IMR-90 (cell line): ENCODE measurements at regions not wholly inside any gene's neighbourhood (a gene's known extent, or its start where the extent isn't known, plus 50 kb on each side); places are given as distances from the start of the nearest gene placed in this dataset.

Experiments
- ATAC-seq: fragments of 200-7000 bp; cut with Tn5 transposase; 2 replicates; pipeline ENCODE4 v1.9.1; 2020; ENCODE audit warnings: low read depth, mild to moderate bottlenecking, moderate library complexity
- BruUV-seq: library from RNA; stranded (reverse); fragments of 400-500 nt; replicated peaks from 2 replicates; lab custom pipeline; 2021; lab: Mats Ljungman, UMichigan
- CTCF ChIA-PET: fragments of 300-600 bp; formaldehyde crosslinking; extraction: SDS; loops from one replicate; lab custom pipeline; 2021; ENCODE audit warnings: antibody characterized with exemption; lab: Yijun Ruan, JAX
- POLR2A ChIA-PET: fragments of 300-600 bp; sonication (Branson Sonifier 250); formaldehyde crosslinking; loops from one replicate; lab custom pipeline; 2022; ENCODE audit warnings: antibody characterized with exemption; ENCODE audit not compliant: unreplicated experiment; lab: Charles Lee
- DNase-seq: peaks from one replicate; pipeline ENCODE4 v3.0.0; 2013
- H2AFZ ChIP-seq: replicated peaks from 2 replicates; pipeline ENCODE3; 2013; ENCODE audit warnings: low read length, mild to moderate bottlenecking; ENCODE audit not compliant: poor library complexity
- H2AK5ac ChIP-seq: 2 replicates; pipeline ENCODE4 v1.6.1; 2013; ENCODE audit warnings: low read depth, low read length, inconsistent platforms
- H2AK9ac ChIP-seq: replicated peaks from 2 replicates; pipeline ENCODE3; 2013; ENCODE audit warnings: mild to moderate bottlenecking, low read depth, low read length, moderate library complexity; ENCODE audit not compliant: poor library complexity
- H2BK120ac ChIP-seq: 2 replicates; pipeline ENCODE4 v1.6.1; 2013; ENCODE audit warnings: low read depth, low read length, inconsistent platforms
- H2BK15ac ChIP-seq: 3 replicates; pipeline ENCODE4 v1.6.1; 2013; ENCODE audit warnings: low read depth, low read length, inconsistent platforms
- H2BK20ac ChIP-seq: 2 replicates; pipeline ENCODE4 v1.6.1; 2013; ENCODE audit warnings: low read depth, mild to moderate bottlenecking, inconsistent platforms, low read length, moderate library complexity
- H2BK5ac ChIP-seq: 2 replicates; pipeline ENCODE4 v1.6.1; 2013; ENCODE audit warnings: mild to moderate bottlenecking, low read depth, low read length, inconsistent platforms; ENCODE audit not compliant: poor library complexity, severe bottlenecking
- H3K14ac ChIP-seq: replicated peaks from 2 replicates; pipeline ENCODE4 v1.6.1; 2013; ENCODE audit warnings: low read depth, low read length, inconsistent platforms
- H3K18ac ChIP-seq: 2 replicates; pipeline ENCODE4 v1.6.1; 2013; ENCODE audit warnings: low read depth, low read length, control low read depth
- H3K23ac ChIP-seq: 2 replicates; pipeline ENCODE4 v1.6.1; 2013; ENCODE audit warnings: low read depth, low read length, inconsistent platforms
- H3K27ac ChIP-seq: 2 replicates; pipeline ENCODE4 v1.5.1; 2013; ENCODE audit warnings: mild to moderate bottlenecking, control low read depth, low read length; ENCODE audit not compliant: insufficient read depth
- H3K27me3 ChIP-seq: 2 replicates; pipeline ENCODE4 v1.6.1; 2013; ENCODE audit warnings: low read length; ENCODE audit not compliant: control insufficient read depth, insufficient read depth
- H3K36me3 ChIP-seq: 2 replicates; pipeline ENCODE4 v1.6.1; 2013; ENCODE audit warnings: low read length, mixed read lengths; ENCODE audit not compliant: control insufficient read depth, insufficient read depth
- H3K4ac ChIP-seq: 2 replicates; pipeline ENCODE4 v1.6.1; 2013; ENCODE audit warnings: low read depth, low read length, inconsistent platforms
- H3K4me1 ChIP-seq: 2 replicates; pipeline ENCODE4 v1.6.1; 2013; ENCODE audit warnings: low read length, mixed read lengths; ENCODE audit not compliant: control insufficient read depth, insufficient read depth
- H3K4me2 ChIP-seq: 2 replicates; pipeline ENCODE4 v1.6.1; 2013; ENCODE audit warnings: low read depth, mild to moderate bottlenecking, control low read depth, low read length, moderate library complexity
- H3K4me3 ChIP-seq: 2 replicates; pipeline ENCODE4 v1.5.1; 2013; ENCODE audit warnings: low read depth, mild to moderate bottlenecking, control low read depth, low read length, moderate library complexity; ENCODE audit not compliant: insufficient read depth
- H3K56ac ChIP-seq: 2 replicates; pipeline ENCODE4 v1.6.1; 2013; ENCODE audit warnings: low read length, inconsistent platforms; ENCODE audit not compliant: insufficient read depth; ENCODE audit errors: extremely low read depth
- H3K79me1 ChIP-seq, 2 experiments: 2 replicates each; pipeline ENCODE4 v1.6.1; 2013; ENCODE audit warnings: low read length in 2 of 2, inconsistent platforms in 1 of 2, low read depth in 1 of 2
- H3K9ac ChIP-seq: 2 replicates; pipeline ENCODE4 v1.6.1; 2013; ENCODE audit warnings: low read depth, low read length, control low read depth
- H3K9me1 ChIP-seq: 2 replicates; pipeline ENCODE4 v1.6.1; 2013; ENCODE audit warnings: low read length, inconsistent platforms; ENCODE audit not compliant: insufficient read depth
- H3K9me3 ChIP-seq: 2 replicates; pipeline ENCODE4 v1.6.1; 2013; ENCODE audit warnings: low read length; ENCODE audit not compliant: control insufficient read depth, insufficient read depth
- H4K20me1 ChIP-seq: 2 replicates; pipeline ENCODE4 v1.6.1; 2013; ENCODE audit warnings: low read length, inconsistent platforms; ENCODE audit not compliant: insufficient read depth
- H4K5ac ChIP-seq: 2 replicates; pipeline ENCODE4 v1.6.1; 2013; ENCODE audit warnings: mild to moderate bottlenecking, low read depth, low read length, control low read depth
- H4K8ac ChIP-seq, 2 experiments: 2 replicates each; pipeline ENCODE4 v1.6.1; 2013; ENCODE audit warnings: low read depth in 2 of 2, low read length in 2 of 2, control low read depth in 1 of 2, inconsistent platforms in 1 of 2
- H4K91ac ChIP-seq: 2 replicates; pipeline ENCODE4 v1.6.1; 2013; ENCODE audit warnings: low read depth, low read length, inconsistent platforms; ENCODE audit not compliant: insufficient read depth
- BHLHE40 ChIP-seq: fragments of 150-350 bp; IDR thresholded peaks from 2 replicates; pipeline ENCODE4 v1.6.1; 2016; ENCODE audit warnings: mild to moderate bottlenecking, low read depth, low read length
- CEBPB ChIP-seq: IDR thresholded peaks from 2 replicates; pipeline ENCODE4 v1.6.1; 2012; ENCODE audit warnings: low read depth, low read length, improper control_type of control experiment
- CHD1 ChIP-seq: IDR thresholded peaks from 2 replicates; pipeline ENCODE4 v1.6.1; 2012; ENCODE audit warnings: low read depth, low read length, improper control_type of control experiment
- FOS ChIP-seq: fragments of 150-350 bp; IDR thresholded peaks from 2 replicates; pipeline ENCODE4 v1.6.1; 2016; ENCODE audit warnings: low read depth, low read length
- MAFK ChIP-seq: IDR thresholded peaks from 2 replicates; pipeline ENCODE4 v1.6.1; 2012; ENCODE audit warnings: low read depth, low read length, improper control_type of control experiment
- MAZ ChIP-seq: IDR thresholded peaks from 2 replicates; pipeline ENCODE4 v1.6.1; 2012; ENCODE audit warnings: low read depth, mild to moderate bottlenecking, low read length, improper control_type of control experiment, moderate library complexity, borderline replicate concordance
- MXI1 ChIP-seq: IDR thresholded peaks from 2 replicates; pipeline ENCODE4 v1.6.1; 2012; ENCODE audit warnings: low read depth, mild to moderate bottlenecking, low read length, moderate library complexity, borderline replicate concordance
- NFE2L2 ChIP-seq: fragments of 150-350 bp; IDR thresholded peaks from 2 replicates; pipeline ENCODE4 v1.6.1; 2016; ENCODE audit warnings: low read depth, mild to moderate bottlenecking, low read length
- POLR2A ChIP-seq: IDR thresholded peaks from 2 replicates; pipeline ENCODE4 v1.6.1; 2012; ENCODE audit warnings: mild to moderate bottlenecking, low read depth, low read length
- RAD21 ChIP-seq: IDR thresholded peaks from 2 replicates; pipeline ENCODE4 v1.6.1; 2012; ENCODE audit warnings: low read length, improper control_type of control experiment
- RCOR1 ChIP-seq: IDR thresholded peaks from 2 replicates; pipeline ENCODE4 v1.6.1; 2012; ENCODE audit warnings: mild to moderate bottlenecking, low read length, improper control_type of control experiment; ENCODE audit not compliant: insufficient replicate concordance
- WGBS, 2 experiments: methylation state at CpG; one replicate each; pipeline versions ENCODE4 v1.1.5 to v1.1.7; 2013; ENCODE audit warnings: missing lambda C conversion rate in 2 of 2; ENCODE audit not compliant: insufficient read length in 1 of 2; ENCODE audit errors: extremely low coverage in 2 of 2; 5-methylcytosine and 5-hydroxymethylcytosine counted together
- dilution Hi-C: fragments of 300-500 bp; cut with HindIII; formaldehyde crosslinking; loops from one replicate; pipeline ENCODE4 v1.14.3; 2018; ENCODE audit warnings: low sequenced_read_pairs; ENCODE audit not compliant: unreplicated experiment
- in situ Hi-C: fragments of 300-500 bp; cut with MboI; formaldehyde crosslinking; loops from 3 replicates; pipeline ENCODE4 v1.14.3; 2019; ENCODE audit warnings: low sequenced_read_pairs, inconsistent platforms, mixed read lengths
- intact Hi-C: fragments of 100-400 bp; cut with micrococcal nuclease; formaldehyde crosslinking; loops from 2 replicates; pipeline ENCODE4 v1.10.0; 2022
- TF ChIP-seq, protein P1 (sequence below): fragments of 150-350 bp; IDR thresholded peaks from 2 replicates; pipeline ENCODE4 v1.6.1; 2016; ENCODE audit warnings: low read depth, mild to moderate bottlenecking, low read length, moderate library complexity, borderline replicate concordance
- TF ChIP-seq, protein P2 (sequence below): conservative IDR thresholded peaks from 2 replicates; pipeline ENCODE4 v1.5.1; 2012; ENCODE audit warnings: mild to moderate bottlenecking, low read depth, low read length, improper control_type of control experiment
- TF ChIP-seq, protein P3 (sequence below): fragments of 150-350 bp; IDR thresholded peaks from 2 replicates; pipeline ENCODE4 v1.6.1; 2017; ENCODE audit warnings: mild to moderate bottlenecking, antibody characterized with exemption, low read length, low read depth

DNA sequence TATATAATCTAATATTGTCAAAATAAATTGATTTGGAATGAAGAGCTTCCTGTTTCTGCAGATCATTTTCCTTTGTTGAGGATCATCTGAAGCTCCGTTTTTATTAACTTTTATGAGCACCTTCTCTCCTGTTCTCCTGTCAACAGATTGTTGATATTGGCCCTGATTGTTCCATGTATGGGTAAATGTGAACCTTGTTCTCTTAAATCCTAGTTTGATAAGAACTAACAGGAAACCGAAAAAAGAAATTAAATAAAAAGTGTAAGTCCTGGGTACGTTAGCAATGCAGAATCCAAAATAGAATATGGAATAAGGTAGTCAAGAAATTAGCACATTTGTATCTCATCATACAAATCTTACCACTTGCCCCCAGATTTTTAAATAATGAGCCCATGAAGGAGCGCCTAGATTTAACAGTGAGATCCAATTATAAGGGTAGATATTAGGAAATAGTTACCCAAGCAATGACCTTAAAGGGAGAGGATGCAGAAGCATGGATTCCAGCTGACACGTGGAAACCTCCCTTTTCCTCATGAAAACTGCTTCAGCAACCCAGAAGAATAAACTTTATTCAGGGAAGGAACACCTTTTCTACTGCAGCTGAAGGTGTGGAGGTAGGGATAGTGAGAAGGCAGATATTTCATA, 80.8 kb upstream of the PIK3R1 start:
- Histone ChIP-seq H3K18ac (no peak overlapping the region), H3K56ac (no peak overlapping the region), H3K27me3 (no peaks in the 10 kb centered on the region), H3K14ac (no peak overlapping the region), H3K9me3 (no peaks in the 10 kb centered on the region), H3K9me1 (peaks cover 3% of the 10 kb centered on the region), H3K4me3 (no peak overlapping the region), H4K20me1 (no peaks in the 10 kb centered on the region), H3K36me3 (no peaks in the 10 kb centered on the region), H3K4me2 (no peak overlapping the region), H3K79me1 (no peaks in the 10 kb centered on the region), H4K8ac (no peak overlapping the region), H2BK5ac (no peak overlapping the region), H2AFZ (no peak overlapping the region), H3K4ac (no peak overlapping the region), H3K9ac (no peak overlapping the region), H4K91ac (no peak overlapping the region), H2AK9ac (no peak overlapping the region), H3K4me1 (peaks cover 7% of the 10 kb centered on the region; the same call in 1 of the 2 replicates), H4K5ac (no peak overlapping the region), H2BK15ac (no peak overlapping the region), H3K27ac (no peak overlapping the region), H2BK120ac (no peak overlapping the region), H2AK5ac (no peak overlapping the region), H2BK20ac (no peak overlapping the region), H3K23ac (no peak overlapping the region)
- in situ Hi-C loops, result no loop called here
- BruUV-seq, result no TSS peak
- ATAC-seq (no peak), DNase-seq (no peak)
- intact Hi-C loops, result no loop called here
- dilution Hi-C loops, result no loop called here
- ChIA-PET POLR2A (no interaction called here), CTCF (no interaction called here)
- no CpG with 5 or more reads among the region's 5 CpGs for WGBS, 2 experiments
- TF ChIP-seq MAFK (no peak), CHD1 (no peak), FOS (no peak), CEBPB (no peak), RAD21 (no peak), RCOR1 (no peak), POLR2A (no peak), BHLHE40 (no peak), MXI1 (no peak), NFE2L2 (no peak), MAZ (no peak)
- TF ChIP-seq, protein P1, sequence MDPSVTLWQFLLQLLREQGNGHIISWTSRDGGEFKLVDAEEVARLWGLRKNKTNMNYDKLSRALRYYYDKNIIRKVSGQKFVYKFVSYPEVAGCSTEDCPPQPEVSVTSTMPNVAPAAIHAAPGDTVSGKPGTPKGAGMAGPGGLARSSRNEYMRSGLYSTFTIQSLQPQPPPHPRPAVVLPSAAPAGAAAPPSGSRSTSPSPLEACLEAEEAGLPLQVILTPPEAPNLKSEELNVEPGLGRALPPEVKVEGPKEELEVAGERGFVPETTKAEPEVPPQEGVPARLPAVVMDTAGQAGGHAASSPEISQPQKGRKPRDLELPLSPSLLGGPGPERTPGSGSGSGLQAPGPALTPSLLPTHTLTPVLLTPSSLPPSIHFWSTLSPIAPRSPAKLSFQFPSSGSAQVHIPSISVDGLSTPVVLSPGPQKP, result no peak
- TF ChIP-seq, protein P2, sequence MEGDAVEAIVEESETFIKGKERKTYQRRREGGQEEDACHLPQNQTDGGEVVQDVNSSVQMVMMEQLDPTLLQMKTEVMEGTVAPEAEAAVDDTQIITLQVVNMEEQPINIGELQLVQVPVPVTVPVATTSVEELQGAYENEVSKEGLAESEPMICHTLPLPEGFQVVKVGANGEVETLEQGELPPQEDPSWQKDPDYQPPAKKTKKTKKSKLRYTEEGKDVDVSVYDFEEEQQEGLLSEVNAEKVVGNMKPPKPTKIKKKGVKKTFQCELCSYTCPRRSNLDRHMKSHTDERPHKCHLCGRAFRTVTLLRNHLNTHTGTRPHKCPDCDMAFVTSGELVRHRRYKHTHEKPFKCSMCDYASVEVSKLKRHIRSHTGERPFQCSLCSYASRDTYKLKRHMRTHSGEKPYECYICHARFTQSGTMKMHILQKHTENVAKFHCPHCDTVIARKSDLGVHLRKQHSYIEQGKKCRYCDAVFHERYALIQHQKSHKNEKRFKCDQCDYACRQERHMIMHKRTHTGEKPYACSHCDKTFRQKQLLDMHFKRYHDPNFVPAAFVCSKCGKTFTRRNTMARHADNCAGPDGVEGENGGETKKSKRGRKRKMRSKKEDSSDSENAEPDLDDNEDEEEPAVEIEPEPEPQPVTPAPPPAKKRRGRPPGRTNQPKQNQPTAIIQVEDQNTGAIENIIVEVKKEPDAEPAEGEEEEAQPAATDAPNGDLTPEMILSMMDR, result no peak
- TF ChIP-seq, protein P3, sequence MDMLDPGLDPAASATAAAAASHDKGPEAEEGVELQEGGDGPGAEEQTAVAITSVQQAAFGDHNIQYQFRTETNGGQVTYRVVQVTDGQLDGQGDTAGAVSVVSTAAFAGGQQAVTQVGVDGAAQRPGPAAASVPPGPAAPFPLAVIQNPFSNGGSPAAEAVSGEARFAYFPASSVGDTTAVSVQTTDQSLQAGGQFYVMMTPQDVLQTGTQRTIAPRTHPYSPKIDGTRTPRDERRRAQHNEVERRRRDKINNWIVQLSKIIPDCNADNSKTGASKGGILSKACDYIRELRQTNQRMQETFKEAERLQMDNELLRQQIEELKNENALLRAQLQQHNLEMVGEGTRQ, result no peak
